GM12865 (cell line): ENCODE measurements at regions not wholly inside any gene's neighbourhood (a gene's known extent, or its start where the extent isn't known, plus 50 kb on each side); places are given as distances from the start of the nearest gene placed in this dataset.

Experiments used
- DNase-seq: peaks from one replicate; pipeline ENCODE4 v3.0.0; 2010; ENCODE audit warnings: low read depth
- H3K4me3 ChIP-seq: 2 replicates; pipeline ENCODE4 v1.5.1; 2011; ENCODE audit warnings: mild to moderate bottlenecking, low read depth, low read length, control low read depth
- TF ChIP-seq, protein P1 (sequence below): IDR thresholded peaks from 2 replicates; pipeline ENCODE4 v1.5.1; 2011; ENCODE audit warnings: low read length, control low read depth, low read depth, inconsistent platforms; ENCODE audit not compliant: insufficient read depth; ENCODE audit errors: missing control alignments

DNA sequence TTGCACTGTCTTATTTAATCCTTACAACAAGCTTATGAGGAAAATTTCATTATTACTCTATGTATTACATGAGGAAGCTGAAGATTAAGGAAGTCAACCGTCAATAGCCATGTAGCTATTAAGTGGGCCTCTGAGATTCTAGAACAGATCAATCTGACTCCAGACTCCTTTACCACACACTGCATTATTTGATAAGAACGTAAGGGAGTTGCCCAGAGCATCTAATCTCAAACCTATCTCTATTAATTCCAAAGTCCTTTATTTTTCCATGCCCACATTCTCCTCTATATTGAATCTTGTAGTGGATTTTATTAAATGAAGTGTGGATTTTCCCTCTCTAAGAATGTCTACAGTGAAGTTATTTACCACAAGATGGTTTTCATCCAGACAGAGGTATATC, 118.2 kb upstream of the MTAP start:
- TF ChIP-seq, protein P1, sequence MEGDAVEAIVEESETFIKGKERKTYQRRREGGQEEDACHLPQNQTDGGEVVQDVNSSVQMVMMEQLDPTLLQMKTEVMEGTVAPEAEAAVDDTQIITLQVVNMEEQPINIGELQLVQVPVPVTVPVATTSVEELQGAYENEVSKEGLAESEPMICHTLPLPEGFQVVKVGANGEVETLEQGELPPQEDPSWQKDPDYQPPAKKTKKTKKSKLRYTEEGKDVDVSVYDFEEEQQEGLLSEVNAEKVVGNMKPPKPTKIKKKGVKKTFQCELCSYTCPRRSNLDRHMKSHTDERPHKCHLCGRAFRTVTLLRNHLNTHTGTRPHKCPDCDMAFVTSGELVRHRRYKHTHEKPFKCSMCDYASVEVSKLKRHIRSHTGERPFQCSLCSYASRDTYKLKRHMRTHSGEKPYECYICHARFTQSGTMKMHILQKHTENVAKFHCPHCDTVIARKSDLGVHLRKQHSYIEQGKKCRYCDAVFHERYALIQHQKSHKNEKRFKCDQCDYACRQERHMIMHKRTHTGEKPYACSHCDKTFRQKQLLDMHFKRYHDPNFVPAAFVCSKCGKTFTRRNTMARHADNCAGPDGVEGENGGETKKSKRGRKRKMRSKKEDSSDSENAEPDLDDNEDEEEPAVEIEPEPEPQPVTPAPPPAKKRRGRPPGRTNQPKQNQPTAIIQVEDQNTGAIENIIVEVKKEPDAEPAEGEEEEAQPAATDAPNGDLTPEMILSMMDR = no peak
- H3K4me3 ChIP-seq = no peak overlapping the region
- DNase-seq = no peak

DNA sequence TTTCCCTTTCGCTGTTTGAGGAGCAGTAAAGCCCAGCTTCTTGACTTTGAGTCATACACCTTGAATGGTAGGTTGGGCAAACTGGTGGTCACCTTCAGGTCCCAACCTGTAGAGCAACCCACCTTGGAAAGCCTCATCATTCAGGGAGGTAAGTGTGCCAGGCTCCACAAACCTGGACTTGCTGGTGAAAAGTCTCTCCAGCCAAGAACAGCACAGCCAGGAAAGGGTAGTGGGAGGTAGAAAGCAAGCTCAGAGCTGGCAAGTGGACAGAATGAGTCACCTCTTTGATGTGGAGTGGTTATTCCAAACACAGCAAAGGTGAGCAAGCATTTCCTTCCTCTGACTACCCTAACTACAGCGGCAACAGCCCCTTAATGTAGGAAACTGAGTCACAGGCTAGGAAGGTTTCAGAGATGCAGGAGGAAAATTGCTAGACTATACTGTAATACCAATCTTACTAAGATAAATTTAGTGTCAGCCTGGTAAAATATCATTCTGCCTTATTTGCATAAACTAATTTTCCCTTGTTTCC, 117.5 kb upstream of the MTAP start:
- TF ChIP-seq, protein P1 = no peak
- no peak for DNase-seq
- H3K4me3 ChIP-seq = no peak overlapping the region

DNA sequence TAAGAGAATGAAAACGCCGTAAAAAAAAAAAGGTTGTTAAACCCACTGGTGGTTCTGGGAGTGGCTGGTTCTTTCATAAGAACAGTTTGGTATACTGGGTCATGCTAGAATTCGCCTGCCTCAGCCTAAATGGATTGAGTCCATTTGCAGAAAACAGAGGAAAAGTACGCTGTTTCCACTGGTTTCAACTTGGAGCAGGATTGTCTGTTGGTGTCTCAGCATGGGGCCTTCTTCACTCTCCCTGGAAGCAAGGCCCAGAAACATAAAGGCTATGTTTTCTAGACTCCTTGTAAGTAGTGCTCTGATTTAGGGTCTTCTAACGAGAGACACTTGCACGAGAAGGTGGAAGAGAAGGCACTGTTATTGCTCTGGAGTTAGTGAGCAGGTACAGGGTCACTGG, 116.9 kb upstream of the MTAP start:
- DNase-seq = no peak
- TF ChIP-seq, protein P1 = no peak
- H3K4me3 ChIP-seq = no peak overlapping the region

DNA sequence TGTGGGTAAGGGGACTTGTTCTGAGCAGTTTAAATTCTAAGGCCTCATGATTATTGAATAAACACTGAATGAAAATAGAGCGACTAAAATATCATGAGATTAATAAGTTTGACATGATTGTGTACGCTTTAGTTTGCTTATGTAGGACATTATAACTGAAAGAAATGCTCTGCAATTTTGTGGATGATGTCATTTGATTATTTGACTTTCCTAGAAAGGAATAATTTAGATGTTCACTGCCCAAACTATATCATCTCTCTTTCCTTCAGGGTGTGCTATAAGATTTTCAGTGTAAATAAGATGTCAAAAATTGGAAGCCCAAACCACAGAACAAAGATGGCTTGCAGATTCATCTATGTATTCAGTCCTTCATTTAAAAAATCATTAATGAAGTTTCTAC, 115.7 kb upstream of the MTAP start:
- DNase-seq = no peak

DNA sequence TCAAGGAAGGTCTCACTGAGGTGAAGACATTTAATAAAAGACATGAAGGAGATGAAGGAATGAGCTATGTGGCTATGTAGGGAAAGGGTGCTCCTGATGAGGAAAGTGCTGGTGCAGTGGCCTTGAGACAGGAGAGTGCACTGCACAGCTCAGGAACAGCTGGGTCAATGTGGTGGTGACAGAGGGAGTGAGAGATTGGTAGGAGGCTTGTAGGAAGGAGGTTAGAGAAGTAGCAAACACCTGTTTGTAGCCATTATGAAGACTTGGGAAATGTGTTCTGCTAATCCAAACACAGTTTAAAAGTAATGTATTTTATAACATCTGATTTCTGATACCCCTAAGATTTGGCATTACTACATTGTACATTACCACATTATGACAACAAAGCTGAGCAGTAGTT, 115.1 kb upstream of the MTAP start:
- no peak for DNase-seq
- TF ChIP-seq, protein P1 = no peak
- H3K4me3 ChIP-seq = no peak overlapping the region

More for the DNA sequence above, 115.7 kb upstream of the MTAP start:
- no peak overlapping the region for H3K4me3 ChIP-seq
- TF ChIP-seq, protein P1 = no peak

DNA sequence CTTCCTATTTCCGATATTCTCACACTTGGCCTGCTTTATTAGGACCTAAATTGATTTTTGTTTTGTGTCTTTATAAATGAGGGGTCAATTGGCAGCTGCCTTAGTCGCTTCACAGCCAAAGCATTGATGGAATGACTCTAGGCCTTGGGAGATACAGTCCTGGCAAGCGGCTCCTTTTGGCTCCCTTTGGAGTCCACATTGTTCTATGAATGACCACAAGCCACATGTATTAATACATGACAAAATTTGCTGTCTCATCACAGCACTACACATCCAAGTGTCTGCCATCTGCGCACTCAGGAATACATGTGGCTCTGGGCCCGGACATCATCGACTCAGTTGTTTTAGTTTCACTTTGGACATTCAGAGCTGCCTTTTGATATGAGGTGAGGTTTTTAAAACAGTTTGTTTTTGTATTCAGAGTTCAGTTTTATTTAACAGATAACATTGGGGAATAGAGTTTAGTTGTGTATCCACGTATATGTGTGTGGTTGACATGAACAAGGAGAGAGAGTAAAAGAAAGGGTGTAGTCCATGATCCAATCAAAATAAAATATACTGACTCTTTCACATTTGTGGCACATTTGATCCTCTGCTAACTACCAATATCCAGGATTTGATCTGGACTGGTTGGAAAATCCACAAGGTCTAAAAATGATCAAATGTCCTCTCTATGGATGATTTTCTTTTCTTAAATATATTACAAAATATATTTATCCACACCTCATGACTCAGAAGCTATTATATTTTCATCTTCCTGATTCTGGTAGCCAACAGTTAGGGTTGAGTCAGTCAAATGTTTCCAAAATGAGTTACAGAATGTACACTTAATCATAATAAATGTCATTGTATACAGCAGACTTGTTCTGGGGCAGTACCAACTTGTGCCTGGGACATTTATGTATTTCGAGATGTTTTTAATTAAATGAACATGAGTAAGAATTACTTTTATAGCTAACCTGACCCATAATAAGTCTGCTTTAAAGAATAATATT, 114.0 kb upstream of the MTAP start:
- TF ChIP-seq, protein P1 = no peak
- no peak for DNase-seq
- no peak overlapping the region for H3K4me3 ChIP-seq
